H9 (cell line): ENCODE measurements at regions not wholly inside any gene's neighbourhood (a gene's known extent, or its start where the extent isn't known, plus 50 kb on each side); places are given as distances from the start of the nearest gene placed in this dataset.

Experiments used
- DNase-seq: peaks from one replicate; pipeline ENCODE4 v3.0.0-alpha.2; 2017
- H2AFZ ChIP-seq: one replicate; pipeline ENCODE4 v1.6.1; 2013; ENCODE audit warnings: mild to moderate bottlenecking, low read length, control low read depth, moderate library complexity
- H2AK5ac ChIP-seq: 2 replicates; pipeline ENCODE4 v1.6.1; 2013; ENCODE audit warnings: low read length, control low read depth, mixed read lengths; ENCODE audit not compliant: insufficient read length
- H2BK120ac ChIP-seq: one replicate; pipeline ENCODE4 v1.6.1; 2013; ENCODE audit warnings: low read depth, mild to moderate bottlenecking, low read length, control low read depth, inconsistent platforms; ENCODE audit not compliant: poor library complexity, severe bottlenecking
- H2BK12ac ChIP-seq: 2 replicates; pipeline ENCODE4 v1.6.1; 2013; ENCODE audit warnings: low read length, control low read depth, mixed read lengths, low read depth; ENCODE audit not compliant: insufficient read length
- H2BK15ac ChIP-seq: 2 replicates; pipeline ENCODE4 v1.6.1; 2013; ENCODE audit warnings: low read depth, low read length, control low read depth
- H2BK20ac ChIP-seq: one replicate; pipeline ENCODE4 v1.6.1; 2013; ENCODE audit warnings: low read depth, mild to moderate bottlenecking, low read length, control low read depth, inconsistent platforms; ENCODE audit not compliant: poor library complexity, severe bottlenecking
- H2BK5ac ChIP-seq: 2 replicates; pipeline ENCODE4 v1.6.1; 2013; ENCODE audit warnings: low read length, control low read depth, mixed read lengths; ENCODE audit not compliant: insufficient read length
- H3K14ac ChIP-seq: 2 replicates; pipeline ENCODE4 v1.6.1; 2013; ENCODE audit warnings: low read length, control low read depth; ENCODE audit not compliant: insufficient read depth
- H3K18ac ChIP-seq: 2 replicates; pipeline ENCODE4 v1.6.1; 2013; ENCODE audit warnings: low read depth, mild to moderate bottlenecking, mixed read lengths, low read length, control low read depth; ENCODE audit not compliant: insufficient read length
- H3K23ac ChIP-seq: 2 replicates; pipeline ENCODE4 v1.6.1; 2013; ENCODE audit warnings: low read length, control low read depth, mixed read lengths, low read depth; ENCODE audit not compliant: insufficient read length
- H3K23me2 ChIP-seq: 2 replicates; pipeline ENCODE4 v1.6.1; 2013; ENCODE audit warnings: low read depth, mild to moderate bottlenecking, mixed read lengths, low read length, control low read depth; ENCODE audit not compliant: insufficient read length, poor library complexity, severe bottlenecking
- H3K27ac ChIP-seq: 2 replicates; pipeline ENCODE4 v1.5.1; 2013; ENCODE audit warnings: low read length, control low read depth, mixed read lengths, low read depth; ENCODE audit not compliant: insufficient read length
- H3K27me3 ChIP-seq: 2 replicates; pipeline ENCODE4 v1.6.1; 2013; ENCODE audit warnings: low read length, control low read depth, inconsistent platforms; ENCODE audit not compliant: insufficient read depth
- H3K4ac ChIP-seq: 2 replicates; pipeline ENCODE4 v1.6.1; 2013; ENCODE audit warnings: low read depth, mild to moderate bottlenecking, control low read depth, inconsistent platforms, low read length, moderate library complexity
- H3K4me1 ChIP-seq: 2 replicates; pipeline ENCODE4 v1.6.1; 2013; ENCODE audit warnings: low read length, control low read depth, inconsistent platforms; ENCODE audit not compliant: insufficient read depth
- H3K4me2 ChIP-seq: 2 replicates; pipeline ENCODE4 v1.6.1; 2013; ENCODE audit warnings: low read length, control low read depth, mixed read lengths; ENCODE audit not compliant: insufficient read length, insufficient read depth
- H3K56ac ChIP-seq: 2 replicates; pipeline ENCODE4 v1.6.1; 2013; ENCODE audit warnings: low read depth, mild to moderate bottlenecking, mixed read lengths, low read length, control low read depth; ENCODE audit not compliant: insufficient read length
- H3K79me1 ChIP-seq: 2 replicates; pipeline ENCODE4 v1.6.1; 2013; ENCODE audit warnings: low read depth, mild to moderate bottlenecking, moderate library complexity, low read length, control low read depth, inconsistent platforms; ENCODE audit not compliant: insufficient read depth, poor library complexity, severe bottlenecking
- H3K79me2 ChIP-seq: 2 replicates; pipeline ENCODE4 v1.6.1; 2013; ENCODE audit warnings: low read length, control low read depth, inconsistent platforms; ENCODE audit not compliant: insufficient read depth
- H3K9ac ChIP-seq: 2 replicates; pipeline ENCODE4 v1.6.1; 2013; ENCODE audit warnings: low read length, control low read depth, mixed read lengths; ENCODE audit not compliant: insufficient read length; ENCODE audit errors: extremely low read depth
- H3K9me3 ChIP-seq: one replicate; pipeline ENCODE4 v1.6.1; 2013; ENCODE audit warnings: low read depth, low read length, inconsistent platforms; ENCODE audit not compliant: control insufficient read depth
- H3T11ph ChIP-seq: one replicate; pipeline ENCODE4 v1.6.1; 2013; ENCODE audit warnings: mild to moderate bottlenecking, low read length, control low read depth, inconsistent platforms
- H4K20me1 ChIP-seq: one replicate; pipeline ENCODE4 v1.6.1; 2013; ENCODE audit not compliant: control insufficient read depth, insufficient read length, insufficient read depth
- H4K5ac ChIP-seq: 2 replicates; pipeline ENCODE4 v1.6.1; 2013; ENCODE audit warnings: low read depth, mild to moderate bottlenecking, mixed read lengths, low read length, control low read depth; ENCODE audit not compliant: insufficient read length
- H4K8ac ChIP-seq: replicated peaks from 2 replicates; pipeline ENCODE4 v1.6.1; 2013; ENCODE audit warnings: low read length, control low read depth, mixed read lengths, low read depth; ENCODE audit not compliant: insufficient read length
- H4K91ac ChIP-seq: 2 replicates; pipeline ENCODE4 v1.6.1; 2013; ENCODE audit warnings: low read depth, mild to moderate bottlenecking, moderate library complexity, mixed read lengths, low read length, control low read depth; ENCODE audit not compliant: insufficient read length
- H3K27ac Mint-ChIP-seq, 3 experiments: 2 replicates in 2 of 3; 3 replicates in 1 of 3; pipeline ENCODE4 v1.8.0; 2020 to 2021; ENCODE audit warnings: mixed read lengths in 3 of 3, mild to moderate bottlenecking in 1 of 3, moderate library complexity in 1 of 3
- H3K27me3 Mint-ChIP-seq: 2 replicates; pipeline ENCODE4 v1.8.0; 2021; ENCODE audit warnings: low read depth, mild to moderate bottlenecking, moderate library complexity, mixed read lengths
- H3K36me3 Mint-ChIP-seq, 3 experiments: 2 replicates in 2 of 3; 3 replicates in 1 of 3; pipeline ENCODE4 v1.8.0; 2020 to 2021; ENCODE audit warnings: low read depth in 3 of 3, mixed read lengths in 3 of 3; ENCODE audit not compliant: insufficient read depth in 1 of 3
- H3K4me1 Mint-ChIP-seq, 2 experiments: 2 replicates each; pipeline ENCODE4 v1.8.0; 2020; ENCODE audit warnings: mixed read lengths in 2 of 2
- H3K4me3 Mint-ChIP-seq, 2 experiments: 2 replicates in 1 of 2; 3 replicates in 1 of 2; pipeline ENCODE4 v1.8.0; 2020 to 2021; ENCODE audit warnings: mild to moderate bottlenecking in 2 of 2, mixed read lengths in 2 of 2, moderate library complexity in 1 of 2
- H3K9me3 Mint-ChIP-seq, 2 experiments: 2 replicates in 1 of 2; 3 replicates in 1 of 2; pipeline ENCODE4 v1.8.0; 2020; ENCODE audit warnings: mild to moderate bottlenecking in 2 of 2, mixed read lengths in 2 of 2, moderate library complexity in 1 of 2
- CTCF ChIP-seq: fragments of 200-600 bp; sonication (generic); conservative IDR thresholded peaks from 3 replicates; pipeline ENCODE4 v1.8.0; 2021; ENCODE audit warnings: antibody characterized with exemption, mild to moderate bottlenecking
- WGBS: extraction: QIAGEN DNeasy Blood & Tissue Kit; methylation state at CpG from one replicate; pipeline ENCODE4 v1.1.7; 2013; ENCODE audit warnings: missing lambda C conversion rate, low lambda C conversion rate, mixed read lengths; ENCODE audit not compliant: insufficient read length; ENCODE audit errors: extremely low coverage; 5-methylcytosine and 5-hydroxymethylcytosine counted together

GRCh38 chr14:66046591-66046990 is 439.6 kb upstream of the CCDC196 start:
- no peak overlapping the region for H2BK15ac ChIP-seq
- no peak for TF ChIP-seq CTCF
- no peaks in the 10 kb centered on the region for H3K23me2 ChIP-seq
- H3K79me1 ChIP-seq = no peaks in the 10 kb centered on the region
- Mint-ChIP-seq H3K36me3 (peaks cover 0 to 2% (median 0%) of the 10 kb centered on the region in 3 experiments; a peak in 1 of 7 replicates), H3K27me3 (no peaks in the 10 kb centered on the region), H3K9me3 (peaks cover 0 to 4% of the 10 kb centered on the region in 2 experiments; a peak in 2 of 5 replicates), H3K27ac (no peak overlapping the region), H3K4me1 (peaks cover 4 to 6% of the 10 kb centered on the region in 2 experiments), H3K4me3 (no peak overlapping the region)
- no peak overlapping the region for H3K4me2 ChIP-seq
- no peak overlapping the region for H3K9ac ChIP-seq
- no peaks in the 10 kb centered on the region for H4K20me1 ChIP-seq
- H3K27me3 ChIP-seq = no peaks in the 10 kb centered on the region
- no peak overlapping the region for H3K23ac ChIP-seq
- no peak overlapping the region for H4K91ac ChIP-seq
- no peak overlapping the region for H4K8ac ChIP-seq
- 0 out of 2 replicates have a peak, but pooled peaks cover under 1% of the 10 kb centered on the region for H3K4me1 ChIP-seq
- no peaks in the 10 kb centered on the region for H3K9me3 ChIP-seq
- H3K56ac ChIP-seq = no peak overlapping the region
- no peaks in the 10 kb centered on the region for H3K79me2 ChIP-seq
- H2BK5ac ChIP-seq = no peak overlapping the region
- H3K18ac ChIP-seq = no peak overlapping the region
- H2BK12ac ChIP-seq = no peak overlapping the region
- no CpG with 5 or more reads among the region's 1 CpG for WGBS
- H3K27ac ChIP-seq = no peak overlapping the region
- H2AFZ ChIP-seq = no peak overlapping the region
- DNase-seq = no peak
- H2BK120ac ChIP-seq = no peak overlapping the region
- H2AK5ac ChIP-seq = no peak overlapping the region
- H3K14ac ChIP-seq = no peak overlapping the region
- H3T11ph ChIP-seq = no peak overlapping the region
- H4K5ac ChIP-seq = no peak overlapping the region
- H3K4ac ChIP-seq = no peak overlapping the region
- H2BK20ac ChIP-seq = no peak overlapping the region
